ENCODE measurements at regions not wholly inside any gene's neighbourhood (a gene's known extent, or its start where the extent isn't known, plus 50 kb on each side); places are given as distances from the start of the nearest gene placed in this dataset.

DNA sequence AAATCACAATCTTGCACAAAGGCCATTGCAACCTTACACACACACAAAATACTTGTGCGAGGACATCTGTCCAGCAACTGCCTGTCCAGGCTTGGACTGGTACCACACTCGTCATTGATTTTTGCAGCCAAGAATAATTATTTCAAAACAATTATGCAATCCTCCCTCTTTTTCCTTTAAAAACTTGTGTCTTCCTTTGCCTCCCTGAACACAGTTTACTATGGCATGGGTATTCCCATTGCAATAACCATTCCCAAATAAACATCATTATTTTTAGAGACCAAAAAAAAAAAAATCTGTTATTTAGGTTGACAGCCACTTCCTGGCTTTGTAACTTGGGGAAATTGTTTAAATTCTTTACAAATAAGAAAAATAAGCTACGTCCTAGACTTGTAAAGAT is 54.0 kb downstream of the C11orf91 start:
- no peaks in the 10 kb centered on the region for H3K27me3 ChIP-seq (ENCODE audit: control insufficient read depth, insufficient read depth, low read length)
- H3K27ac ChIP-seq (ENCODE audit: low read depth, low read length), result no peak overlapping the region
- H3K9me3 ChIP-seq (ENCODE audit: control insufficient read depth, insufficient read depth, low read length), result no peaks in the 10 kb centered on the region

DNA sequence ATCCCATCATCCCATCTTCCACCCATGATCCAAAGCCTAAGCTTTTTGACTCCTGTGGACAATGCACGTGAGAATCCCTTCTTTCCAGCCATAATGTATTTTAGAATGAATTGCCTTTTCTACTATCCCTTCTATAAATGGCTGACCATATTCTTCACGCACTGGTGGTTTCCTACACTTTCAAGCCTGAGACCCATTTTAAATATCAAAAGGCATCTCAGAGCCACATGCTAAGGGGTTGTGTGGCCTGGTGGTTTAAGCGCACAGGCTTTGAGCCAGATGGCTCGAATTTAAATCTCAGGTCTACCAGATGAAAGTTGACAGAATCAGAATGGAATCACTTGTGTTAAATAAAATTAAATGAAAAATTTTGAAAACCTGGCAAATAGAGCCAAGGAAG is 54.5 kb downstream of the C11orf91 start:
- no peaks in the 10 kb centered on the region for H3K36me3 ChIP-seq (ENCODE audit: control insufficient read depth, insufficient read depth, low read length)
- H3K4me1 ChIP-seq (ENCODE audit: control insufficient read depth, insufficient read depth, low read length), result no peaks in the 10 kb centered on the region
- no peak overlapping the region for H3K27ac ChIP-seq (ENCODE audit: low read depth, low read length)
- H3K9me3 ChIP-seq (ENCODE audit: control insufficient read depth, insufficient read depth, low read length), result no peaks in the 10 kb centered on the region
- no peak overlapping the region for H3K9ac ChIP-seq (ENCODE audit: low read depth, low read length)
- H3K27me3 ChIP-seq (ENCODE audit: control insufficient read depth, insufficient read depth, low read length), result no peaks in the 10 kb centered on the region
- no peak overlapping the region for H3K4me3 ChIP-seq (ENCODE audit: low read depth, low read length)

More for the DNA sequence above, 54.0 kb downstream of the C11orf91 start:
- Histone ChIP-seq H3K4me1 (ENCODE audit: control insufficient read depth, insufficient read depth, low read length) (no peaks in the 10 kb centered on the region), H3K9ac (ENCODE audit: low read depth, low read length) (no peak overlapping the region), H3K4me3 (ENCODE audit: low read depth, low read length) (no peak overlapping the region), H3K36me3 (ENCODE audit: control insufficient read depth, insufficient read depth, low read length) (no peaks in the 10 kb centered on the region)

DNA sequence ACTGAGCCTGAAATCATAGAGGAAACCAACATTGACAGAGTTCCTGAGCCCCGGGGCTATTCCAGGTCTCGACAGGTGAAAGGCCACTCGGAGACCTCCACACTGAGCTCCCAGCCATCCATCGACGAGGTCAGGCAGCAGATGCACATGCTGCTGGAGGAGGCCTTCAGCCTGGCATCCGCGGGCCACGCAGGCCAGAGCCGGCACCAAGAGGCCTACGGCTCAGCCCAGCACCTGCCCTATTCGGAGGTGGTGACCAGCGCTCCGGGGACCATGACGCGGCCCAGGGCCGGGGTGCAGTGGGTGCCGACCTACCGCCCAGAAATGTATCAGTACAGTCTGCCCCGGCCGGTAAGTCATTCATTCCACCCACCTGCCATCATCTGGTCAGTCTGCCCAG is 54.9 kb downstream of the C11orf91 start:
- H3K4me3 ChIP-seq (ENCODE audit: low read depth, low read length), result no peak overlapping the region
- H3K27me3 ChIP-seq (ENCODE audit: control insufficient read depth, insufficient read depth, low read length), result no peaks in the 10 kb centered on the region
- H3K9ac ChIP-seq (ENCODE audit: low read depth, low read length), result no peak overlapping the region
- H3K4me1 ChIP-seq (ENCODE audit: control insufficient read depth, insufficient read depth, low read length), result no peaks in the 10 kb centered on the region
- H3K36me3 ChIP-seq (ENCODE audit: control insufficient read depth, insufficient read depth, low read length), result no peaks in the 10 kb centered on the region
- no peaks in the 10 kb centered on the region for H3K9me3 ChIP-seq (ENCODE audit: control insufficient read depth, insufficient read depth, low read length)
- no peak overlapping the region for H3K27ac ChIP-seq (ENCODE audit: low read depth, low read length)

DNA sequence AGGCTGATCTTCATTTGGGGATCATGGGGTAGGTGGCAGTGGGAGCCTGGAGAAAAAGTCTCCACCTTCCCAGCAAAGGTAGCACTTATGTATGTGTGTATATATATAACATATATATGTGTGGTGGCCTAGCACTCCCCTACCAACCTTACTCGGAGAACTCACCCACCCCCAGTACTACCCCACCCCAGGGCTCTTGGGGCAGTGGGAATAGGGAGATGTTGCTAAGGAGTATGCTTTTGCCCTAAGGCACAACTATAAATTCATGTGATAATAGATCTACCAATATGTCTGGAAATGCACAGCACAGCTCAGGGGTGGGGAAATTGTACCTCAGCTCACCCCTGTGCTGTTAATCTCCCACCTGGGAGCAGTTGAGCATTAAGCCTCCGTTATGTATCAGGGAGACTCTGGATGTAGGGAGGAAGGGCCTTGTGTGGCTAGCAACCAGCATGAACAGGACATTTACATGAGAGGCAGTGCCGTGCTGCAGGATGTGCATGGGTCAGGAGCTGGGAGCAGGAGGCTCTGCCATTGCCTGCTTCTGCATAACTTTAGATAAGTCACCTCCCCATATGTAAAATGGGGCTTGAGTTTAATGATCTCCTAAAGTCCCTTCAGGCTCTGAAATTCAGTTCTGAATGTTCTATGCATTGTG is 57.3 kb downstream of the C11orf91 start:
- Histone ChIP-seq H3K36me3 (ENCODE audit: control insufficient read depth, insufficient read depth, low read length) (no peaks in the 10 kb centered on the region), H3K4me3 (ENCODE audit: low read depth, low read length) (no peak overlapping the region), H3K4me1 (ENCODE audit: control insufficient read depth, insufficient read depth, low read length) (no peaks in the 10 kb centered on the region), H3K27me3 (ENCODE audit: control insufficient read depth, insufficient read depth, low read length) (no peaks in the 10 kb centered on the region), H3K9ac (ENCODE audit: low read depth, low read length) (no peak overlapping the region), H3K9me3 (ENCODE audit: control insufficient read depth, insufficient read depth, low read length) (no peaks in the 10 kb centered on the region), H3K27ac (ENCODE audit: low read depth, low read length) (no peak overlapping the region)

DNA sequence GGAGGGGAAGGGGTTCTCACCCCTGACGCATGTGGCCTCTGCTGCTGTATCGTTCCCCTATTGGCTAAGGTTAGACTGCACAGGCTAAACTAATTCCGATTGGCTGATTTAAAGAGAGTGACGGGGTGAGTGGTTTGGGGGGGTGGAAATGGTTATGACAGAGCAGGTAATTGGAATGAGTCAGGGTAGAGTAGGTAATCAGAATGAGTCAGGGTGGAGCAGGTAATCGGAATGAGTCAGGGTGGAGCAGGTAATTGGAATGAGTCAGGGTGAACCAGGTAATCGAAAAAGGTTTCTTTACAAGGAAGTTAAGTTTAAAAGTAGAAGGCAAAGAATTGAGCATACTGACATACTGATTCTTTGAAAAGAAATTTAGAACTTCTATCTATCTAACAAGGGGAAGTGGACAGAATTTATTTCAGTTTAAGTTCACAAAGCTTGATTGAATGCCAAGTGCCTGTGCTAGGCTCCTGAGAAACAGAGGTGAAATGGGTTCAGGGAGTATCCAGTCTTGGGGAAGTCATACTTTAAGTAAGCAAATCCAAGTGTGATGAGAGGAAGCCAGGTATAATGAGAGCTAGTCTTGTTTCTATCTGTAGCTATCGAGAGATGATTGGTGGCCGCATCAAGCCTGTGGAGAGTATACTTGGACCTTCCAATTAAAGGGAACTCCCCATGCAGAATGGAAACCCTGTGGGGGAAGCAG is 58.0 kb downstream of the C11orf91 start:
- H3K9ac ChIP-seq (ENCODE audit: low read depth, low read length), result no peak overlapping the region
- no peaks in the 10 kb centered on the region for H3K27me3 ChIP-seq (ENCODE audit: control insufficient read depth, insufficient read depth, low read length)
- no peak overlapping the region for H3K4me3 ChIP-seq (ENCODE audit: low read depth, low read length)
- H3K4me1 ChIP-seq (ENCODE audit: control insufficient read depth, insufficient read depth, low read length), result no peaks in the 10 kb centered on the region
- H3K9me3 ChIP-seq (ENCODE audit: control insufficient read depth, insufficient read depth, low read length), result no peaks in the 10 kb centered on the region
- H3K27ac ChIP-seq (ENCODE audit: low read depth, low read length), result no peak overlapping the region
- no peaks in the 10 kb centered on the region for H3K36me3 ChIP-seq (ENCODE audit: control insufficient read depth, insufficient read depth, low read length)

DNA sequence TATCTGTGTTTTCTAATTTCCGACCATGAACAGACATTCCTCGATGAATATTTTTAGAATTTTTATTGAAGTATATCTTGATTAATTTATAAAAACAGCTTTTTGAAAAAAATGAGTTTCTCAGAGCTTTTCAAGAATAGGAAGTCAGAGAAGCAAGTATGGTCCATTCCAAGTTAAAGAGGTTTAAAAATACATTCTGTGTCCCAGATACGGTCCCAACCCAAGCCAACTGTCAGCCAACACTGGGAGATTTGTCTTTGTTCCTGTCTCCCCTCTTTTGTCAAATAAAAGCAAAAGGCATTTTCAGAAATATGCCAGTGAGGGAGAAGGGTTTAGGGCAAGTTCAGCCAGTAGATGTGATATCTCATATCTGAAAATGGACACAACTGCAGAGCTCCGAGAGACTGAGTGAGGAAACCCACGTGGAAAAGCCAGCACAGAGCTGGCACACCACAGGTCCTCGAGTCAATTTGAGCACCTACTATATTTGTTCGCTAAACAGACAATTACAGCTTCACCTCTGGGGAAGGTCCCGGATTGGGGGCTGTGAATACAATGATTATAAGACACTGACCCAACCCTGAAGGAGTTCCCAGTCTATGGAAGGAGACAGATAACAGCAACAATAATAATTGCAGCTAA is 59.8 kb downstream of the C11orf91 start:
- H3K27ac ChIP-seq (ENCODE audit: low read depth, low read length), result no peak overlapping the region
- no peaks in the 10 kb centered on the region for H3K27me3 ChIP-seq (ENCODE audit: control insufficient read depth, insufficient read depth, low read length)
- no peaks in the 10 kb centered on the region for H3K36me3 ChIP-seq (ENCODE audit: control insufficient read depth, insufficient read depth, low read length)
- H3K9ac ChIP-seq (ENCODE audit: low read depth, low read length), result no peak overlapping the region
- no peak overlapping the region for H3K4me3 ChIP-seq (ENCODE audit: low read depth, low read length)
- H3K4me1 ChIP-seq (ENCODE audit: control insufficient read depth, insufficient read depth, low read length), result no peaks in the 10 kb centered on the region
- no peaks in the 10 kb centered on the region for H3K9me3 ChIP-seq (ENCODE audit: control insufficient read depth, insufficient read depth, low read length)

DNA sequence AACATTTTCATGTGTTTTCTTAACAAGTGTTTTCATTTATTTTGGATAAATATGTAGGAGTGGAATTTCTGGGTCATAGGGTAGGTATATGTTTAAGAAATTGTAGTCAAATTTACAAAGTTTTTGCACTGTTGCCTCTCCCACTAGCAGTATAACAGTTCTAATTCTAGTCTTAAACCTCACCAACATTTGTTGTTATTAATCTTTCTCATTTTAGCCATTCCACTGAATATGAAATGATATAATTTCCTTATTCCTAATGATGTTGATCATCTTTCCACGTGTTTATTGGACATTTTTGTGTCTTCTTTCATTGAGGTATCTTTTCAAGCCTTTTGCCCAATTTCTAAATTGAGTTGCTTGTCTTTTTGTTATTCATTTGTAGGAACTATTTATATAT is 62.0 kb downstream of the C11orf91 start:
- Histone ChIP-seq H3K27me3 (ENCODE audit: control insufficient read depth, insufficient read depth, low read length) (no peaks in the 10 kb centered on the region), H3K9ac (ENCODE audit: low read depth, low read length) (no peak overlapping the region), H3K4me3 (ENCODE audit: low read depth, low read length) (no peak overlapping the region), H3K36me3 (ENCODE audit: control insufficient read depth, insufficient read depth, low read length) (no peaks in the 10 kb centered on the region), H3K9me3 (ENCODE audit: control insufficient read depth, insufficient read depth, low read length) (no peaks in the 10 kb centered on the region), H3K4me1 (ENCODE audit: control insufficient read depth, insufficient read depth, low read length) (0 out of 2 replicates have a peak, but pooled peaks cover 2% of the 10 kb centered on the region), H3K27ac (ENCODE audit: low read depth, low read length) (no peak overlapping the region)

DNA sequence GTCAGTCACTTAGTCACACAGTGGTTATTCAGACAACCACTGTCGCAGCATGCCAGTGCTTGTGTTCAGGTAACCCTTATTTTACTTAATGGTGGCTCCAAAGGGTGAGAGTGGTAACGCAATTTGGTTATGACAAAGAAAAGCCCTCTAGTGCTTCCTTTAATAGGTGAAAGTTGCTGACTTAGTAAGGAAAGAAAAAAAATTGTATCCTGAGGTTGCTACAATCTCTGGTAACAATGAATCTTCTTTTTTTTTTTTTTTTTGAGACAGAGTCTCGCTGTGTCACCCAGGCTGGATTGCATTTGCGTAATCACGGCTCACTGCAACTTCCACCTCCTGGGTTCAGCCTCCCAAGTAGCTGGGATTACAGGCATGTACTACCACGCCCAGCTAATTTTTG is 64.5 kb downstream of the C11orf91 start:
- H3K4me3 ChIP-seq (ENCODE audit: low read depth, low read length), result no peak overlapping the region
- peaks cover 3% of the 10 kb centered on the region for H3K9me3 ChIP-seq (ENCODE audit: control insufficient read depth, insufficient read depth, low read length)
- no peaks in the 10 kb centered on the region for H3K36me3 ChIP-seq (ENCODE audit: control insufficient read depth, insufficient read depth, low read length)
- no peak overlapping the region for H3K27ac ChIP-seq (ENCODE audit: low read depth, low read length)
- 0 out of 2 replicates have a peak, but pooled peaks cover 4% of the 10 kb centered on the region for H3K4me1 ChIP-seq (ENCODE audit: control insufficient read depth, insufficient read depth, low read length)
- H3K27me3 ChIP-seq (ENCODE audit: control insufficient read depth, insufficient read depth, low read length), result no peaks in the 10 kb centered on the region
- H3K9ac ChIP-seq (ENCODE audit: low read depth, low read length), result no peak overlapping the region

DNA sequence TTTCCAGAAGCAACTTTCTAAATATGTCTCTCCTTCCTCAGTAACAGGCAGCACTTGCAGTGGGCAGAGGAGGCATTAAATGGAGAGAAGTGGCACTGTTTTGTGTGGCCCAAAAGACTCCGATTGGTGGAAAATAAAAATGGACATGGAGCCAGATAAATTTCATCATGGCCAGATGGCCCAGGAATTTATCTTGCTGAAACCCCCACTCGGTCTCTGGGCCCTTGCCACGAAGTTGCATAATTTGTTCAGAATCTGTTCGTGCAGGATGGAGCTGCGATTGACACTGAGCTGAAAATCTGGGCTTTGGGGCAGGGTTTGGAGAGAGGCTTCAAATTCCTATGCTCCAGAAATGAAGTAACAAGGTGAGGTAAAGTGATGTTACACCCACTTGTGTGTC is 65.5 kb downstream of the C11orf91 start:
- no peaks in the 10 kb centered on the region for H3K36me3 ChIP-seq (ENCODE audit: control insufficient read depth, insufficient read depth, low read length)
- H3K27me3 ChIP-seq (ENCODE audit: control insufficient read depth, insufficient read depth, low read length), result no peaks in the 10 kb centered on the region
- H3K27ac ChIP-seq (ENCODE audit: low read depth, low read length), result no peak overlapping the region
- H3K4me3 ChIP-seq (ENCODE audit: low read depth, low read length), result no peak overlapping the region
- 0 out of 2 replicates have a peak, but pooled peaks cover 4% of the 10 kb centered on the region for H3K4me1 ChIP-seq (ENCODE audit: control insufficient read depth, insufficient read depth, low read length)
- no peak overlapping the region for H3K9ac ChIP-seq (ENCODE audit: low read depth, low read length)
- peaks cover 8% of the 10 kb centered on the region for H3K9me3 ChIP-seq (ENCODE audit: control insufficient read depth, insufficient read depth, low read length)

DNA sequence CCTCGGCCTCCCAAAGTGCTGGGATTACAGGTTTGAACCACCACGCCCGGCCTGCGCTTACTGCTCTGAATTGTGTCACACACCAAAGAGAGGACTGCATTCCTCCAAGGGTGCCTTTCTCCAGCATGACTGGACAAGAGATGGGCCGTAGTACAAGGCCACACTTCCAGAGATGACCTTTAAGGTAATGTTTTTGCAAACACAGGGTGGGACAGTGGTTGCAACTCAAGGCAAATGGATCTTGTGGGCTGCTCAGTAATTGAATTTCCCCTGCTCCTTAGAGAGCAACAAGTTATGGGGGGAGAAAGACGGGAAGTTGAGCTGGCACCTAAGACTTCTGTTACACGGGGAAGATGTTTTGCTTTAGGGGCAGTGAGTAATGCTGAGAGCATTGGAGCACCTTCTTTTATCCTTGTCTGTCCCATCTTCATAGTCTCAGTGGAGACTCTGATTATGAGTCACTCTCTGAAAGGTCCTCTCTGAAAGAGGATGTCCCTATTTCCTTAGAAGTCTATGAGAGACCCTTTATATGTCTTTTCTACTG is 66.3 kb downstream of the C11orf91 start:
- Histone ChIP-seq H3K9ac (ENCODE audit: low read depth, low read length) (no peak overlapping the region), H3K27ac (ENCODE audit: low read depth, low read length) (peak overlapping the region; percentile 14), H3K4me3 (ENCODE audit: low read depth, low read length) (no peak overlapping the region), H3K4me1 (ENCODE audit: control insufficient read depth, insufficient read depth, low read length) (0 out of 2 replicates have a peak, but pooled peaks cover 4% of the 10 kb centered on the region), H3K27me3 (ENCODE audit: control insufficient read depth, insufficient read depth, low read length) (no peaks in the 10 kb centered on the region), H3K36me3 (ENCODE audit: control insufficient read depth, insufficient read depth, low read length) (no peaks in the 10 kb centered on the region), H3K9me3 (ENCODE audit: control insufficient read depth, insufficient read depth, low read length) (peaks cover 8% of the 10 kb centered on the region)
